Esophagus muscularis mucosa (tissue), 4 donors: ENCODE measurements at regions not wholly inside any gene's neighbourhood (a gene's known extent, or its start where the extent isn't known, plus 50 kb on each side); places are given as distances from the start of the nearest gene placed in this dataset.

Experiments used
- DNase-seq: peaks from one replicate; pipeline ENCODE4 v3.0.0-alpha.2; 2017; ENCODE audit errors: extremely low spot score
- H3K27ac ChIP-seq, 4 donors: fragments of 200-600 bp; sonication (generic); replicated peaks in 1 of 4; 1 replicate in 3 of 4; 2 replicates in 1 of 4; pipeline ENCODE4 v1.5.1; 2016 to 2019; ENCODE audit warnings: mild to moderate bottlenecking in 1 of 4
- H3K27me3 ChIP-seq, 4 donors: fragments of 200-600 bp; sonication (generic); one replicate each; pipeline versions ENCODE4 v1.5.1 to v1.6.0; 2016 to 2019
- H3K36me3 ChIP-seq, 4 donors: fragments of 200-600 bp; sonication (generic); one replicate each; pipeline ENCODE4 v1.5.1; 2016 to 2019
- H3K4me1 ChIP-seq, 4 donors: fragments of 200-600 bp; sonication (generic); one replicate each; pipeline ENCODE4 v1.5.1; 2016 to 2019
- H3K4me3 ChIP-seq, 4 donors: fragments of 200-600 bp; sonication (generic); 1 replicate in 2 of 4; 2 replicates in 2 of 4; pipeline ENCODE4 v1.5.1; 2016 to 2019; ENCODE audit warnings: mild to moderate bottlenecking in 4 of 4, moderate library complexity in 1 of 4
- H3K9me3 ChIP-seq, 4 donors: fragments of 200-600 bp; sonication (generic); 1 replicate in 3 of 4; 2 replicates in 1 of 4; pipeline ENCODE4 v1.5.1; 2016 to 2019
- CTCF ChIP-seq, 3 experiments: fragments of 200-600 bp in 2 of 3; fragments of 450-650 bp in 1 of 3; sonication (generic) in 2 of 3; IDR thresholded peaks; one replicate each; pipeline ENCODE4 v1.5.1; 2017 to 2019; ENCODE audit warnings: antibody characterized with exemption in 3 of 3, mild to moderate bottlenecking in 2 of 3, moderate library complexity in 1 of 3
- EP300 ChIP-seq: sonication (generic); formaldehyde crosslinking; IDR thresholded peaks from one replicate; pipeline ENCODE4 v1.6.1; 2017; ENCODE audit warnings: antibody characterized with exemption
- POLR2A ChIP-seq: fragments of 450-650 bp; IDR thresholded peaks from one replicate; pipeline ENCODE4 v1.6.1; 2017; ENCODE audit warnings: antibody characterized with exemption, moderate library complexity, mild to moderate bottlenecking, low read depth
- POLR2AphosphoS5 ChIP-seq, 2 donors: sonication (generic); formaldehyde crosslinking; IDR thresholded peaks; one replicate each; pipeline ENCODE4 v1.6.1; 2017; ENCODE audit warnings: antibody characterized with exemption in 2 of 2
- WGBS: methylation state at CpG from one replicate; pipeline ENCODE4 v1.1.5; 2018; 5-methylcytosine and 5-hydroxymethylcytosine counted together
- intact Hi-C: fragments of 100-400 bp; cut with DNase I; formaldehyde crosslinking; loops from one replicate; pipeline ENCODE4 v1.15.1; 2023

GRCh38 chr22:22084089-22084711, 101.6 kb upstream of the TOP3B start:
- Histone ChIP-seq H3K36me3 (no peaks in the 10 kb centered on the region), H3K4me3 (no peak overlapping the region), H3K9me3 (no peaks in the 10 kb centered on the region), H3K27ac (no peak overlapping the region), H3K4me1 (no peaks in the 10 kb centered on the region), H3K27me3 (peaks cover 0 to 46% (median 0%) of the 10 kb centered on the region in 4 donors)
- WGBS = 34% methylated on average over 4 of the region's 4 CpGs
- TF ChIP-seq POLR2AphosphoS5 (IDR thresholded peaks at IDR 0.05) (no peak), POLR2A (no peak), CTCF (IDR thresholded peaks at IDR 0.05) (no peak), EP300 (no peak)
- intact Hi-C loops = no loop called here
- DNase-seq = peak; percentile 64

GRCh38 chr22:22082960-22083359, 100.4 kb upstream of the TOP3B start:
- H3K9me3 ChIP-seq = no peaks in the 10 kb centered on the region
- DNase-seq = peak; percentile 14
- intact Hi-C loops = no loop called here
- H3K4me1 ChIP-seq = no peaks in the 10 kb centered on the region
- H3K27me3 ChIP-seq = peaks cover 0 to 46% (median 0%) of the 10 kb centered on the region in 4 donors
- H3K27ac ChIP-seq = no peak overlapping the region
- no peak for TF ChIP-seq POLR2AphosphoS5 (IDR thresholded peaks at IDR 0.05)
- no peak for TF ChIP-seq EP300
- TF ChIP-seq POLR2A = no peak
- TF ChIP-seq CTCF (IDR thresholded peaks at IDR 0.05) = no peak
- H3K36me3 ChIP-seq = no peaks in the 10 kb centered on the region
- WGBS = 56% methylated on average over 5 of the region's 5 CpGs
- H3K4me3 ChIP-seq = no peak overlapping the region

GRCh38 chr22:22082229-22082835, 99.7 kb upstream of the TOP3B start:
- no peaks in the 10 kb centered on the region for H3K9me3 ChIP-seq
- WGBS = 83% methylated on average over 1 of the region's 1 CpG
- TF ChIP-seq POLR2AphosphoS5 (IDR thresholded peaks at IDR 0.05) (no peak), POLR2A (no peak), EP300 (no peak), CTCF (IDR thresholded peaks at IDR 0.05) (no peak)
- no peak for DNase-seq
- intact Hi-C loops = no loop called here
- H3K4me1 ChIP-seq = no peaks in the 10 kb centered on the region
- no peaks in the 10 kb centered on the region for H3K36me3 ChIP-seq
- no peak overlapping the region for H3K4me3 ChIP-seq
- no peak overlapping the region for H3K27ac ChIP-seq
- peaks cover 0 to 52% (median 0%) of the 10 kb centered on the region in 4 donors for H3K27me3 ChIP-seq

GRCh38 chr22:22080270-22080669, 97.7 kb upstream of the TOP3B start:
- TF ChIP-seq EP300 = no peak
- TF ChIP-seq POLR2A = no peak
- TF ChIP-seq CTCF (IDR thresholded peaks at IDR 0.05) = no peak
- no peak for TF ChIP-seq POLR2AphosphoS5 (IDR thresholded peaks at IDR 0.05)
- peak; percentile 83 for DNase-seq
- Histone ChIP-seq H3K4me3 (no peak overlapping the region), H3K27ac (no peak overlapping the region), H3K36me3 (no peaks in the 10 kb centered on the region), H3K9me3 (no peaks in the 10 kb centered on the region), H3K27me3 (peaks cover 0 to 48% (median 0%) of the 10 kb centered on the region in 4 donors), H3K4me1 (no peaks in the 10 kb centered on the region)
- 51% methylated on average over 2 of the region's 2 CpGs for WGBS
- intact Hi-C loops = no loop called here
